A172 (cell line): ENCODE measurements at regions not wholly inside any gene's neighbourhood (a gene's known extent, or its start where the extent isn't known, plus 50 kb on each side); places are given as distances from the start of the nearest gene placed in this dataset.
A peak's percentile ranks its signal among the peaks of the same experiment; 100 is the strongest.

ENCODE experiments used
- DNase-seq: peaks from one replicate; pipeline ENCODE4 v3.0.0-alpha.2; 2015; ENCODE audit warnings: low spot score

DNA sequence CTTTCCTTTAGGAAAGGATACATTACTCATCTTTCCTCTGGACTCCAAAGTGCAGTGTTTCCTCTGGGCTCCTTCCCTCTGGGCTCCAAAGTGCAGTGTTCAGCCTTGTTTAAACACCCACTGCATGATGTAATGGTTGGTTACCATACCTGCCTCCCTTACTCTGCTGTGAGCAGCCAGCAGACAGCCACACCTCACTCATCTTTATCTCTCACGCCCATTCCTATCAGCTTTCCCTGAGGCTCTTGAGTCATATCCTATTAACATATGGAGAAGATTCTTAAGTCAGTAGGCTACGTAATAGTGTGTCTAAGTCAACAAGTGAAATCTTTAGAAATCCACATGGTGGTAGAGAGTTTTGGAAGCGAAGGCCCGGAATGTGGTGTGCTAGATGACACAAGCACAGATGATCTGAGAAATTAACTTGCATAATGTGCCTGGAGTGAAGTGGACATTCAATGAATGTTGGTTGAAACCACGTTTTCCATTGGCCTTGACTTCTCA is 97.2 kb upstream of the CTNNB1 start:
- no peak for DNase-seq

DNA sequence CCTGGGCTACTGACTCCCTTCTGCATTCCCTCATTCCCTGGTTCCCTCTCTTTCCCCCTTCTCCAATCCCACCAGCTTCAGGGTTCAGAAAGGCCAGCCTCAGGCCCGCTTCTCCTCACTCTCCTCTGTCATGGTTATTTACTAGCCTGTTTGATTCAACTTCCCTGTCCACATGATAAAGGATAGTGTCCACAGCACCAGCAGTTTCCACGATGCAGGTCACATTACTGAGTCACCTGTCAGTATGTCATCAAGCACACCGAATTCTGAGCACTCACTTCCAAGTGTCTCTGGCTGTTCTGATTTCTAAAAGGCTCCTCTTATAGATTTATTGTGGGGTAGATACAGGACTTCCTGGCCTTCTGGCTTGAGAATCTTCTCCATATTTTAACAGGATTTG is 96.6 kb upstream of the CTNNB1 start:
- DNase-seq: no peak

DNA sequence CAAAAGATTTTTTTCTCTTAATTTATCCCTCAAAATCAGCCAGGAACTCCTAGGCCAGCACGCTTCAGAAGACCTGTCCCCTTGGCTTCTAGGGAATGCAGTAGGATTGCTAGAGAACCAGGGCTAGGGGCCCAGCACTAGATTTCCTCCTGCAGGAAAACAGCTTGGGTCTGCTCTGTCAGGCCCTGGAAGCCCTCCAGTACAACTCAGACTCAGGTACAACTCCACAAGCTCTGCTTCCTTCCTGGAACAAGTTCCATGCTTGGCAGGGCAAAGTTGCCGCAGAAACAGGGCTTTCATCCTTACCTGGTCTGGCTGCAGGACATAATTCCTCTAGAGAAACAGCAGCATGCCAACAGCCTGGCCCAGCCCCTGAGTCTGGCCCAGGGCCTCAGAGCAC is 96.1 kb upstream of the CTNNB1 start:
- no peak for DNase-seq

DNA sequence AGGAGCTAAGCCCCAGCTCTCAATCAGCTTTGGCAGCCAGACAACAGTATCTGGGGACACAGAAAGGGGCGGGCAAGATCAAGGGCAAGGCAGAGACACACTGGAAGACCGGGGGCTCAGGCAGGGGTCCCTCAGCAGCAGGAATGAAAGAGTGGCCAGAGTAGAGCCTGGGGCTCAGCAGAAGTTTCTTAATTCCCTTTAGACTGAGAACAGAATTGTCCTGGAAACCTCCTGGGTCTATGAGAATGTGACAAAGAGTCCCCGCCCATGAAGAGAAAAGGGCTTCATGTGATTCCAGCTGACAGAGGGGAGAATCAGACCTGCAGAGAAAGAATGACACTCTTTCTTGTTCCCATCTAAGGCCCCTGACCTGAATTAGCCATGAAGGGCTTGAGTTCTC is 95.2 kb upstream of the CTNNB1 start:
- no peak for DNase-seq

DNA sequence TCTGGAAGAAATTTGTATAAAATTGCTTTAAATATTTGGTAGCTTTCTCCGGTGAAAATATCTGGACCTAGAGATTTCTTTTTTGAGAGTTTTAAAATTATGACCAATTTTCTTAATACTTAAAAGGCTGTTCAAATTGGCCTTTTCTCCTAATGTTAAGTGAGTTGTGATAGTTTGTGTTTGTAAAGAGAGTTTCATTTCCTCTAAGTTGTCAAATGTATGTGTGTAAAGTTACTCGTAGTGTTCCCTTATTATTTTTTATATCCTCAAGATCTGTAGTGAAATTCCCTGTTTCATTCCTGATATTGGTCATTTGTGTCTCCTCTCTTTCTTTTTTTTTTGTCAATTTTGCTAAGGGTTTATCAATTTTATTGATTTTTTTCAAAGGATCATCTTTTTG is 92.6 kb upstream of the CTNNB1 start:
- no peak for DNase-seq

DNA sequence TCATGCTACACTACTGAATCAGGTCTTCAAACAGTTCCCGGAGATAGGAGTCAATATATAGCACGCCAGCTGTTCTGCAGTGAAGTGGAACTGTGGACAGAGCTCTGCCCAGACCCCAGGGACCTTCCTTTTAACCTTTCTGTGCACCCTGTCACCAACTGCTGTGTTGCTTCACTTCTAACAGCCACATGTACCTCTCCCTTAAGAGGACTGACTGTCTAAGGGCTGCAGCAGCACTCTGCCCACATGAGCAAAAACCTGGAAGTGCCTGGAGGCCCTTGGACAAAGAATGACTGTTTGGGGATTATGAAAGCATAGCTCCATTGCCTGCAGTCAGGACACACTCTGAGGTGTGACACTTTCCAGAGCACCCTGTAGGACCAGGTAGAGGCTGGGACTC is 88.3 kb upstream of the CTNNB1 start:
- no peak for DNase-seq

DNA sequence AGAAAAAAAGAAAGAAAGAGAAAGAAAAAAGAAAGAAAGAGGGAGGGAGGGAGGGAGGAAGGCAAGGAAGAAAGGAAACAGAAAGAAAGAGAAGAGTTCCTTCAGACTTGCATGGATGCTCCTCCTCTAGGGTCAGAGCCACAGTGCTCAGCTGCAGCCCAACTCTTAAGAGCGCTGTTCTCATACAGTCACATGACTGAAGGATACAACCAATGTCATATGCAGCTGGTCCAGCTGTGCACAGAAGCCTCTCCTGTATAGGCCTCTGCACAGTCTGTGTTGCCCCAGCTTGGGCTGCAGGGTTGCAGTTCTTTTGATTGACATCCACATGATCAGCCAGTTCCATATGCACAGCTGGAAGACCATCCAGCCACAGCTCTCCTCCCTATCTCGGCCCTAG is 86.8 kb upstream of the CTNNB1 start:
- no peak for DNase-seq

DNA sequence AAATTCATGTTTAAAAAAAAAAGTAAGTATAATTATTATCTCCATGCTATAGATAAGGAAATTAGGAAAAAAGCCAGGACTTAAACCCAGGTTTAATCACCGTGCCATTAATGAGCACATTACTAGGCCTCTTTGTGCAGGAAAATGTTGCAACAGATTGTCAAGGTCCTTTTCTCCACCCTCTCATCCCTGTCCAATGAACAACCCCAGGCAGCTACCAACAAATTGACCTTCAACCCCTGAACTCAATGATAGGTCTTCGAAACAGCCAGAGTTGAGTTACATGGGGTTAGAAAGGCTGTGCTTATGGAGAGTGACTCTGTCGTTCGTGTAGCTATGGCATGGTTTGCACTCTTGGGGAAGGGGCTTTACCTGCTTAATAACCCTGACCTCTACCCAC is 84.2 kb upstream of the CTNNB1 start:
- no peak for DNase-seq

DNA sequence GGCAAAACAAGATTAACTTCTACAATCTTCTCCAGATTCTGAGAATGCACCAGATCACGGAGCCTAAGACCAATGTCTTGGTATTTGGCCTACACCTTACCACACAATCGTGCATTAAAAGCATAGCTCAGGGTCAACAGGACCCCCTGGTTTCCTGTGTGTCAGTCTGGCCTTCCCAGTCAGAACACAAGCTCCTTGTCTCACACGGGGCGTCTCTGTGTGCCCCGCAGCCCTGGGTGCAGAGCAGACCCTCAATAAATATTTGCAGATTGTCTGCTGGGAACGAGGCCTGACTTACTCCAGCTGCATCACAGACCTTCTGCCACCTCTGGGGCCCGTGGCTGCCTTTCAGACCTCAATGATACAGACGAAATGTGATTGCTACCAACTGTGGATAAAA is 82.5 kb upstream of the CTNNB1 start:
- DNase-seq: no peak

DNA sequence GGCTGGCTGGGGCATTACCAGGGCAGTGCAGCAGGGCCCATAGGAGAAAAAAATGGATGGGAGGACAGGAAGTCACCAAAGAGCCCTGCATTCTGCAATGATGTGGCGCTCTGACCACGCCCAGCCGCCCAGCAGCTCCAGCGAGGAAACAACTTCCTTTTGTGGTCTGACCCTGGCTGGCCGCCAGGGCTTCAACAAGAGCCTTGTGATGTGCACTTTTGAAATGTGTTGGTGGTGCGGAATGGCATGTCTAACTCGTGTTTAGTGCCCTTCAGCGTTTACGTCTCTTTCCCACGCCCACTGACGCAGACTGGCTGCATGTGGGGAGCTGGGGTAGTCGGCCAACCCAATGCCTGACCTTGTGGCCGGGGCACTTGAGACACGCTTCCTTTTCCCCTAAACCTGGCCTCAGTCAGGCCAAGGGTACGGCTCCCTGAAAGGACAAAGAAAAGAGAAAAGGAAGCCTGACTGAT is 81.9 kb upstream of the CTNNB1 start:
- DNase-seq: peak; percentile 92

DNA sequence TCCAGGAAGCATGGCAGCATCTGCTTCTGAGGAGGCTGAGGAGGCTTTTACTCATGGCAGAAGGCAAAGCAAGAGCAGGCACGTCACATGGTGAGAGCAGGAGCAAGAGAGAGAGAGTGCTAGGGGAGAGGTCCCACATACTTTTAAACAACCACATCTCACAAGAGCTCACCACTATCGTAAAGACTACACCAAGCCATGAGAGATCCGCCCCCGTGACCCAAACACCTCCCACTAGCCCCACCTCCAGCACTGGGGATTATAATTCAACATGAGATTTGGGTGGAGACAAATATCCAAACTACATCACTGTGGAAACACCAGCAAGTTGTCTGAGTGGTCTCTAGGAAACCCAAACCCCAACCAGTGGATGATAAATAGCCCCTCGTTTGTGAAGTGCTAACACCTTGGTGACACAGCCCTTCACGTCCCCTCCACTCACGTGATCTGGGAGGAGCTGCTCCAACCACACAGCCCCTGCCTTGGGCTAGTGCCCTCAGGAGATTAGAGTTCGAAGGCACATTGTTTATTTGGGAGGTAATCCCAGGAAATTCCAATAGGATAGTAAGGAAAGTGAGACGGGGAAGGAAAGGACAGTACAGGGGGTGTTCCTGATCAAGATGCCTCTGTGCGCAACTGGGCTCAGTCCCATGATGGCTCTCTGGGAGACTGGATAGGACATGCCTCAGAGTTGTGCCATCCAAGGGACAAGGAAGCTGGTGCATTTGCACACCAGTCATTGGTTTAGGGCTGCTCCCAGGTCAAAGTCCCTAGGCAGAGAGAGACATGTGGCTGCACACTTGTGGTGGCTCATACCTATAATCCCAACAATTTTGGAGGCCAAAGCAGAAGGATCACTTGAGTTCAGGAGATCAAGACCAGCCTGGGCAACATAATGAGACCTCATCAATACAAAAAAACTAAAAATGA is 80.6 kb upstream of the CTNNB1 start:
- DNase-seq: no peak

DNA sequence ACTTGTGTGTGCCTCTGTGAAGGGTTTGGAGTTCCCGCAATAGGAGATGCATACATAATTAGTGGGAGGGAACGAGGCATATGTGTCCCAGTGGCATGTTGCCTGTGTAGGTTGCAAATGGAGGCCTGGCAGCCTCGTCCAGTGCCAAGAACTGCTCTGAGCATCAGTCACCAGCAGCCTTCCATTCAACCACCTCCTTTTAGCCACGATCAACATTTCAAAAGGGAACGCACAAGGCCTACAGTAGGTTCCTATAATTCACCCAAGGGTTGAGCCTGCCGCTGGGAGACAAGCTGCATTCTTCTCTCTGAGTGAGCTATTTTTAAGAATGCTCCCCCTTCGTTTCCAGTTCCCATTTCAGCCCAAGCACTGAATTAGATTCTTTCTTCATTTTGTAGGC is 78.8 kb upstream of the CTNNB1 start:
- DNase-seq: no peak

DNA sequence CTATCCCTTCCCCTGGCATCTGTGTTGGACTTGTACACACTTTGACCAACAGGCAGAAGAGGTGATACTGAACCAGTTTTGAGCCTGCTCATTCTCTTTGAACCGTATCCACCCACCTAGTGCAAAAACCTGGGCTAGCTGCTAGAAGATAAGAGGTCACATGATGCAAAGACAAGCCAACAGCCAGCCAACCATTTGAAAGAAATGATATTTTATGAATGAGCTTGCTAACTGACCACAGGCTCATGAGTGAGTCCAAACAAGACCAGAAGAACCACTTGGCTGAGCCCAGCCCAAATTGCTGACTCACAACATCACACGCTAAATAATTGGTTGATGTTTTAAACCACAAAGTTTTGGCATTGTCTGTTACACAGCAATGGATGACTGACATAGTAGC is 74.0 kb upstream of the CTNNB1 start:
- no peak for DNase-seq

DNA sequence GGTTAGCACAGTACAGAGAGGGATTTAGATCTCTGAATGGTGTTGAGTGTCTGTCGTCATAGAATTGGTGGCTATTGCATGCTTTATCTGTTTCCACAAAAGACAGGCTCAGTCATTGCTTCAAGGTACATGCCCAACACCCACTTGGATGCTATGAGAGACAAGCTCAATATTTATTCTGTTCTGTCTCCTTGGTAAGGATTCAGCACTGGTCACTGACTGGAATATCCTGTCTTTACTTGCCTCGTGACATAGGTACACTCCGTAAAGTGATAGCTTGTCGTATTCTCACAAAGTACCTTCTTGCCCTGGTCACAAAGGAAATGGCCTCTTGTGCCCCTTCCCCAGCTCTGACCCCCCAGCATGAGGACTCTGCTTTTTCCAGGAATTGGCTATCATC is 72.8 kb upstream of the CTNNB1 start:
- DNase-seq: no peak

DNA sequence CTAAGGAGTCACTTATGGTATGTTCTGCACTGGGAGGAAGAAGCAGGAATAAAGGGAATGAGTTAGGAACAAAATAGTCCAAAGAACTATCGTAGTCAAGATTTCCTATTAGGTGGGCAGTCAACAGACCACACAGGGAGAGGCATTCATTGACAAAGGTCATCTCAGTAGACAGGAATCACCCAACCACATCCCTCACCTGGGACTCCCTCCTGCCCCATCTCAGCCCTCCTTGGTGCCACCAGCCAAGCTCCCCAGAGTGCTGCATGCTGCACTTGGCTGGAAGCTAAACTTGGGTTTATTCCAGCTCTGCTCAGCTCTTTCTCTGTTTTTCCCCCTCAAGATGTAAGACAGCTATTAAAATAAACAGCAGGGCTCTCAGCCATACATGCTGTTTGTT is 72.3 kb upstream of the CTNNB1 start:
- no peak for DNase-seq

DNA sequence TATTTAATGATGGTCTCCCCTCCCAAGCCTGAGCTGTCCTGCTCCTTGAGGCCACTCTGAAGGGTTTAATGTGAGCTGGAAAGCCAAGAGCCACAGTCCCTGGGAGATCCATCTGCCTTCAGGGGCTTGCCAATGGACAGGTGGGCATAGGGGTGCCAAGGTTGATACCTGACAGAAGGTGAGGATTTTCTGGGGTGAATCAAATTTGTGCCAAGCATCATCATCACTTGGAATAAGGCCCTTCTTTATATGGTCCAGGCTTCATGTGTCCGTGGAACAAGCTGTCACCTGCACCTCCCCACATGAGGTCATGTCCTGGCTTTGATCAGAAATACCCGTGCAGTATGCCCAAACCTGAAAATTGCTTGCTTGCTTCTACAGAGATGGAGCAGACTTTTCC is 71.9 kb upstream of the CTNNB1 start:
- no peak for DNase-seq

DNA sequence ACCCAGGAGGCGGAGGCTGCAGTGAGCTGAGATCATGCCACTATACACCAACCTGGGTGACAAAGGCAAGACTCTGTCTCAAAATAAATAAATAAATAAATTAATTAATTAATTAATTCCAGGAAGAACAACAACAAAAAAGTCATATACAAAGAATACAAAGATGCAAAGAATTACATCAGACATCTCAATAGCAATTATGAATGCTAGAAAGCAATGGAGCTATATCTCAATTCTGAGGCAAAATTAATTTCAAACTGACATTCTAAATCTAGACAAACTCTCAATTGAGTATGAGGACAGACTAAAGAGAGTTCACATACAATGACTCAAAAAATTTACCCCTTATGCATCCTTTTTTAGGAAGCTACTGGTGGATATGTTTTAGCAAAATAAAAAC is 69.6 kb upstream of the CTNNB1 start:
- no peak for DNase-seq

DNA sequence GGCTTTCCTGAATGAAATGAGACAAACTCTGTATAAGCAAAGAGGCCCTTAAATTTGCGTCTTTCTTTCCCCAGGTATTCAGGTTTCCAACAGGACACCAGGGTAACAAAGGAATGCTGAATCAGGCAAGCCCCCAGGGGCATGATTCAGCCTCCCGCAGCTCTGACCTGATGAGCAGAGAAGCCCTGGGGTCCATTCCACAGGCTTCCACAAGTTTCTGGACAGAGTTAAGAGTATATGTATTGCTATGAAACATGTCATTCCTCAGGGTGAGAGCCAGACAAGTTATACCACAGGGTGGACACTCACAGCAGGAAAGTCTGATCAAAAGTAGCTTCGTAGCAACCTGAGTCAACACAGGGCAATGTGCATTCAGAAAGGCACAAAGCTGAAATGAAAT is 68.1 kb upstream of the CTNNB1 start:
- no peak for DNase-seq

DNA sequence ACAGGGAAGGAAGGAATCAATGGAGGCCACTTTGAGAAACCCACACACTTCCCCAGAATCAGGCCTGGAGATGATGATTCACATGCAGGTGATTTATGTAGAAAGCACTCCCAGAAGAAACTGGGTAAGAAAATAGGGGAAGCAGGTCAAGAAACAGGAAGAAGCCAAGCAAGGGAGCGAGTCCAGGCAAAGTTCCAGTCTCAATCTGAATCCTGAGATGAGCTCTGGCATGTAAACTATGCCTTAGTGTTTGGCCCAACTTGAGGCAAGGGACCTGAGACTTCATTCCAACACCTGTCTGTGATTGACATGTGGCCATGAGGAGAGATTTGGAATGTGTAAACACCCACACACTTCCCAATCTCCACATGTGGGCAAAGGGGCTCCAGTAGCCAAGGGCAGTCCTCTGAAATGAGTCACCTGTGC is 61.6 kb upstream of the CTNNB1 start:
- no peak for DNase-seq

DNA sequence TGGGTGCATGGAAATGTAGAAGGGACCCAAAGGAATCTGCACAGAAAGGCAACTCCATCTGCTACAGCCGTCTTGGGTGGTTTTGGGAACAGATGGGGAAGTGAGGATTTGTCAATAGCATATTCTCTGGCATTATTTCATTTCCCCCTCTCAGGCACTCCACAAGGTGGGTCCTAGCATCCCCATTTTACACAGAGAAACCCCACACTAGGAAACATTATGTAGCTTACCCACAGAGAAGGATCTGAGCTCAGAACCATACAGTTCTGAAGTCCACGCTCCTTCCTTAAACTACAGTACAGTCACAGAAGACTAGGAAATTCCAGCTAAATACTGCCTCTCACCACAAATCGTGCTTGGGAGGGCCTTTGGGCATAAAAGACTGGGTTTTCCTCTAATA is 61.2 kb upstream of the CTNNB1 start:
- no peak for DNase-seq

DNA sequence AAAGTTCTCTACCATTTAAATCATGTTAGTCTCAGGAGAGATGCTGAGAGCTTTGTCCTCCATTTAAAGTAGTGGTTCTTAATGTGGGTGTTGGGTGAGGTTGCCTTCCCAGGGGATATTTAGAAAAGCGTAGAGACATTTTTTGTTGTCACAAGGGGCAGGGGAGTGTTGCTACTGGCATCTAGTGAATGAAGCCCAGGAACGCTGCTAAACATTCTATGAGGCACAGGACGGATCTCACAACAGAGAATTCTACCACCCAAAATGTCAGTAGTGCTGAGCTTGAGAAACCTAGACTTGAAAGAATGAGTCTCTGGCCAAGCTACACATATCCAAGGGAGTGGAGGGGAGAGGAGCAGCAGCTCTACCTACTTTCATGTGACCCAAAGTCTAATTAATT is 60.7 kb upstream of the CTNNB1 start:
- DNase-seq: no peak

DNA sequence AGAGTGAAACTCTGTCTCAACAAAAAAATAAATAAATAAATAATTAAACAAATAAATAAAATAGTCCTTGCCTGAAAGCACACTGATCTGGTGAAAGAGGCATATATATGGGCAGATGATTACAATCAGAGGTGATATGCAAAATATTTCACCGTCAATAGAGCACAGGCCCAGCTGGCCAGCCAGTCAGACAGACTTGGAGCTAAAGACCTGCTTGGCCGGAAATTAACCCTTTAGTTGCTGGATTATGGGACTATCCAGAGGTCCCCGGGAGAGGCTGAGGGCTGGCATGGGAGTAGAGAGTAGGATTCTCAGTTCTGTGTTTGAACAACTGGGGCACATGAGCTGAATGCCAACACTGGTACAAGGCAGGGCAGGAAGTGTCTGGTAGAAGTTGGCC is 59.1 kb upstream of the CTNNB1 start:
- DNase-seq: no peak

DNA sequence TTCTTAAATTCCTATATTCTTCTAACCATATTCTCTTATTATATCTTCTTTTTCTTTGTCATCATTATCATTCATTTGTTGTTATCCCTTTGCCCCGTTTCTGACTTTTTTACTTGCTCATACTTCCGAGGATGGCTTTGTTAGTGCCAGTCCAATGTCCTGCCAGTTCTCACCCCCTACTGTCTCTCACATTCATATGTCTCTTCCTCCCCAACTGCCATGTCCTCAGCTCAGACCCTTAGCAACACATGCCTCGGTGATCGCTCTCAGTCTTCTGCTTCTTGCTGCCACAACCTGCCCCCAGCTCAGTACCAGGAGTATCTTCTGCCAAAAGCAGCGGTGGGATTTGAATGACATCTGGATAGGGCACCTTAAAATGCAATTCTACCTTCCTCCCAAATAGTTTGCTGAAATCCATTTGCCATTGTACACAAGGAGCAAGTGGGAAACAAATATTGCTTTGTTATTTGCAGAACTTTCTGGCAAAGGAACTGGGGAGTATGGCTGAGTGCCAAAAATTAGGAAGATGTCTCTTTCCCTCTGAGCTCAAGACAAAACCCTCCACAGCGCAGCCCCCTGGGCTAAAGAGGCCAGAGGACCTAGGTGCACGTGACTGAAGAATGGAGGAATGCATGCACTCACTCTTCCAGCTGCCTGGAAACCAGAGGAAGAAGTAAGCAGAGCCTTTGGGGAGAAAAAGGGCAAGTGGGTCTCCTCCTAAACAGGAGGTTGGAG is 57.7 kb upstream of the CTNNB1 start:
- DNase-seq: no peak
